ENCODE measurements at regions not wholly inside any gene's neighbourhood (a gene's known extent, or its start where the extent isn't known, plus 50 kb on each side); places are given as distances from the start of the nearest gene placed in this dataset.

- TF ChIP-seq POLR2AphosphoS5 (IDR thresholded peaks at IDR 0.05) (no peak), CTCF (IDR thresholded peaks at IDR 0.05 in 8 of 11, conservative IDR thresholded peaks at IDR 0.05 in 3 of 11) (no peak)
Observed at GRCh38 chr16:72426386-72426785, 254.4 kb upstream of the PMFBP1 start.
